ENCODE measurements at regions not wholly inside any gene's neighbourhood (a gene's known extent, or its start where the extent isn't known, plus 50 kb on each side); places are given as distances from the start of the nearest gene placed in this dataset.

GRCh38 chr12:97790281-97790680 lies 327.7 kb downstream of the RMST start:
- H3K4me3 Mint-ChIP-seq = no peak overlapping the region
- ChIA-PET POLR2A (no interaction called here), CTCF (no interaction called here)
- no peaks in the 10 kb centered on the region for H4K20me1 ChIP-seq (ENCODE audit: control insufficient read depth, insufficient read depth, low read length, poor library complexity, severe bottlenecking)
- H3K9me3 Mint-ChIP-seq (ENCODE audit: insufficient read depth) = peaks cover 10% of the 10 kb centered on the region
- ATAC-seq (ENCODE audit: low read depth) (no peak), DNase-seq (no peak)
- no CpG with 5 or more reads among the region's 1 CpG for WGBS (ENCODE audit: insufficient coverage)
- no peak overlapping the region for H3K4me3 ChIP-seq (ENCODE audit: control extremely low read depth in 1 of 5, extremely low read depth in 1 of 5, insufficient read depth in 1 of 5, low read depth in 2 of 5, low read length in 4 of 5)
- no peak overlapping the region for H3K27ac Mint-ChIP-seq
- no peaks in the 10 kb centered on the region for H3K36me3 ChIP-seq (replicated peaks in 1 of 2; ENCODE audit: control extremely low read depth in 1 of 2, control insufficient read depth in 1 of 2, extremely low read depth in 1 of 2, insufficient read depth in 2 of 2, low read length in 1 of 2)
- no peaks in the 10 kb centered on the region for H3K4me1 ChIP-seq (ENCODE audit: control insufficient read depth in 2 of 2, insufficient read depth in 2 of 2, low read length in 2 of 2)
- no peaks in the 10 kb centered on the region for H3K27me3 ChIP-seq (replicated peaks in 1 of 4; ENCODE audit: control extremely low read depth in 1 of 4, control insufficient read depth in 3 of 4, insufficient read depth in 4 of 4, low read length in 3 of 4)
- intact Hi-C loops (cut with micrococcal nuclease) = no loop called here
- no peak overlapping the region for H2AFZ ChIP-seq (ENCODE audit: insufficient read depth, low read depth, low read length, poor library complexity, severe bottlenecking)
- TF ChIP-seq, protein P1, sequence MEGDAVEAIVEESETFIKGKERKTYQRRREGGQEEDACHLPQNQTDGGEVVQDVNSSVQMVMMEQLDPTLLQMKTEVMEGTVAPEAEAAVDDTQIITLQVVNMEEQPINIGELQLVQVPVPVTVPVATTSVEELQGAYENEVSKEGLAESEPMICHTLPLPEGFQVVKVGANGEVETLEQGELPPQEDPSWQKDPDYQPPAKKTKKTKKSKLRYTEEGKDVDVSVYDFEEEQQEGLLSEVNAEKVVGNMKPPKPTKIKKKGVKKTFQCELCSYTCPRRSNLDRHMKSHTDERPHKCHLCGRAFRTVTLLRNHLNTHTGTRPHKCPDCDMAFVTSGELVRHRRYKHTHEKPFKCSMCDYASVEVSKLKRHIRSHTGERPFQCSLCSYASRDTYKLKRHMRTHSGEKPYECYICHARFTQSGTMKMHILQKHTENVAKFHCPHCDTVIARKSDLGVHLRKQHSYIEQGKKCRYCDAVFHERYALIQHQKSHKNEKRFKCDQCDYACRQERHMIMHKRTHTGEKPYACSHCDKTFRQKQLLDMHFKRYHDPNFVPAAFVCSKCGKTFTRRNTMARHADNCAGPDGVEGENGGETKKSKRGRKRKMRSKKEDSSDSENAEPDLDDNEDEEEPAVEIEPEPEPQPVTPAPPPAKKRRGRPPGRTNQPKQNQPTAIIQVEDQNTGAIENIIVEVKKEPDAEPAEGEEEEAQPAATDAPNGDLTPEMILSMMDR (IDR thresholded peaks at IDR 0.05) = no peak
- TF ChIP-seq EZH2 (IDR thresholded peaks at IDR 0.05; ENCODE audit: borderline replicate concordance, insufficient read depth, low read depth, low read length, poor library complexity, severe bottlenecking) = no peak
- H3K9me3 ChIP-seq (ENCODE audit: control extremely low read depth in 1 of 3, control insufficient read depth in 2 of 3, insufficient read depth in 1 of 3, low read length in 2 of 3) = peaks cover 0 to 3% (median 3%) of the 10 kb centered on the region in 3 donors
- no peak overlapping the region for H3K9ac ChIP-seq (ENCODE audit: low read length)
- no peak overlapping the region for H3K27ac ChIP-seq (ENCODE audit: low read length in 2 of 2)
- no peaks in the 10 kb centered on the region for H3K4me1 Mint-ChIP-seq
- no peaks in the 10 kb centered on the region for H3K27me3 Mint-ChIP-seq
- H3K4me2 ChIP-seq (replicated peaks; ENCODE audit: low read depth, low read length, poor library complexity, severe bottlenecking) = no peak overlapping the region
- H3K79me2 ChIP-seq (ENCODE audit: control insufficient read depth, insufficient read depth, low read length) = no peaks in the 10 kb centered on the region

DNA sequence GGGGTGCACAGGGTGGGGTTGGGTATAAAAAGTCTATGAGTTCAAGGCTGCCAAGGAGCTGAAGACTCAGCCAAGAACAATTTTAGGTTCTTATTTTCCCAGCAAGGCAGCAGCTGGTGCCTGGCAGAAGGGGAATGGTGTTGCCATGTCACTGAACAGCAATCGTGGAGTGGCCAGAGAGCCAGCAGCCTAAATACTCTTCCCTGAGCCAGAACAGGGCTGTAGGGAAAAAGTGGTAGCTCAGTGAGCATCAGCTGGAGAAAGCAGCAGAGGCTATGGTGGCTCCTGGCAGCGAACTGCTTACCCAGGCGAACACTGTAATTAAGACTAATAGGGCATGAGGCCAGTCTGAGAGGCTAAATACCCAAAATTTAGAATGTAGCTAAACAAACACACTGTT lies 334.9 kb downstream of the RMST start:
- no peak for TF ChIP-seq EZH2 (IDR thresholded peaks at IDR 0.05; ENCODE audit: borderline replicate concordance, insufficient read depth, low read depth, low read length, poor library complexity, severe bottlenecking)
- TF ChIP-seq, protein P1 (IDR thresholded peaks at IDR 0.05) = no peak
- ATAC-seq (ENCODE audit: low read depth) = no peak
- H3K9me3 Mint-ChIP-seq (ENCODE audit: insufficient read depth) = peaks cover 3% of the 10 kb centered on the region
- intact Hi-C loops (cut with micrococcal nuclease) = no loop called here
- no peak overlapping the region for H3K4me3 Mint-ChIP-seq
- no peak overlapping the region for H3K27ac Mint-ChIP-seq
- Histone ChIP-seq H3K36me3 (replicated peaks in 1 of 2; ENCODE audit: control extremely low read depth in 1 of 2, control insufficient read depth in 1 of 2, extremely low read depth in 1 of 2, insufficient read depth in 2 of 2, low read length in 1 of 2) (no peaks in the 10 kb centered on the region), H3K4me3 (ENCODE audit: control extremely low read depth in 1 of 5, extremely low read depth in 1 of 5, insufficient read depth in 1 of 5, low read depth in 2 of 5, low read length in 4 of 5) (no peak overlapping the region), H3K27ac (ENCODE audit: low read length in 2 of 2) (no peak overlapping the region), H2AFZ (ENCODE audit: insufficient read depth, low read depth, low read length, poor library complexity, severe bottlenecking) (no peak overlapping the region), H3K9ac (ENCODE audit: low read length) (no peak overlapping the region), H3K4me2 (replicated peaks; ENCODE audit: low read depth, low read length, poor library complexity, severe bottlenecking) (no peak overlapping the region), H4K20me1 (ENCODE audit: control insufficient read depth, insufficient read depth, low read length, poor library complexity, severe bottlenecking) (no peaks in the 10 kb centered on the region), H3K4me1 (ENCODE audit: control insufficient read depth in 2 of 2, insufficient read depth in 2 of 2, low read length in 2 of 2) (no peaks in the 10 kb centered on the region), H3K9me3 (ENCODE audit: control extremely low read depth in 1 of 3, control insufficient read depth in 2 of 3, insufficient read depth in 1 of 3, low read length in 2 of 3) (peaks cover 1 to 6% (median 2%) of the 10 kb centered on the region in 3 donors), H3K79me2 (ENCODE audit: control insufficient read depth, insufficient read depth, low read length) (no peaks in the 10 kb centered on the region), H3K27me3 (replicated peaks in 1 of 4; ENCODE audit: control extremely low read depth in 1 of 4, control insufficient read depth in 3 of 4, insufficient read depth in 4 of 4, low read length in 3 of 4) (no peaks in the 10 kb centered on the region)
- no peak for DNase-seq
- CTCF ChIA-PET = no interaction called here
- 82% methylated on average over 1 of the region's 3 CpGs for WGBS (ENCODE audit: insufficient coverage)
- H3K4me1 Mint-ChIP-seq = no peaks in the 10 kb centered on the region
- POLR2A ChIA-PET = no interaction called here
- H3K27me3 Mint-ChIP-seq = no peaks in the 10 kb centered on the region
